T-helper 17 cell (primary cell): ENCODE measurements at regions not wholly inside any gene's neighbourhood (a gene's known extent, or its start where the extent isn't known, plus 50 kb on each side); places are given as distances from the start of the nearest gene placed in this dataset.
"Not testable (repeated sequence)": the region's sequence is repeated elsewhere in the genome, so short reads cannot be mapped to it uniquely, and the experiment has no call there.

ENCODE experiments used
- ATAC-seq: fragments of 150-1000 bp; cut with Tn5 transposase; 2 replicates; pipeline ENCODE4 v1.10.0; 2021; ENCODE audit warnings: mild to moderate bottlenecking, moderate library complexity
- DNase-seq, 3 donors: peaks; one replicate each; pipeline versions ENCODE4 v3.0.0 to v3.0.0-alpha.2; 2020 to 2021
- H3K9me3 ChIP-seq: one replicate; pipeline ENCODE4 v1.7.0; 2013; ENCODE audit warnings: low read length, mild to moderate bottlenecking; ENCODE audit not compliant: control insufficient read depth, poor library complexity, severe bottlenecking
- H3K27ac Mint-ChIP-seq: one replicate; pipeline ENCODE4 v1.8.0; 2022; ENCODE audit warnings: mild to moderate bottlenecking, moderate library complexity, mixed read lengths
- H3K27me3 Mint-ChIP-seq: one replicate; pipeline ENCODE4 v1.8.0; 2022; ENCODE audit warnings: mixed read lengths
- H3K36me3 Mint-ChIP-seq: one replicate; pipeline ENCODE4 v1.8.0; 2022; ENCODE audit warnings: low read depth, mixed read lengths
- H3K4me1 Mint-ChIP-seq: one replicate; pipeline ENCODE4 v1.8.0; 2022; ENCODE audit warnings: mild to moderate bottlenecking, mixed read lengths
- H3K4me3 Mint-ChIP-seq: one replicate; pipeline ENCODE4 v1.8.0; 2022; ENCODE audit warnings: mild to moderate bottlenecking, moderate library complexity, mixed read lengths

DNA sequence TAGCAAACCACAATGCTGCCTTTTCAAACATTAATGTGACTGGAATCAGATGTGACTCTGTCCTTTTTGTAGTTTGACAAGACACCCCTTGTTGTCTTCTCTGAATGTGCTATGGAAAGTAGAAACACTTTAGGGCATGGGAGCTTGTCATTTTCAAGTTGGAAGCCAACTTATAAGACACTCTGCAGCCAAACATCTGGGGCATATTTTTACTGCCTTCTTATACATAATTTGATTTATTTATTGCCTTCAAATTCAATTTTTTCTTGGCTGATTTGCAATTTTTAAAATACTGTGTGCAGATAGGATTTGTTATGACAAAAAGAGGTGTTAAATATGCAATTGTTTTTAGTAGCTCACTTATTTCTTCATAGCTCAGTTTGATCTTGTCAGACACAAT, 1002.0 kb upstream of the PCDH7 start:
- H3K4me3 Mint-ChIP-seq = no peak overlapping the region
- H3K27me3 Mint-ChIP-seq = no peaks in the 10 kb centered on the region
- no peaks in the 10 kb centered on the region for H3K36me3 Mint-ChIP-seq
- H3K9me3 ChIP-seq = no peaks in the 10 kb centered on the region
- no peaks in the 10 kb centered on the region for H3K4me1 Mint-ChIP-seq
- no peak for ATAC-seq
- DNase-seq = no peak
- H3K27ac Mint-ChIP-seq = no peak overlapping the region

DNA sequence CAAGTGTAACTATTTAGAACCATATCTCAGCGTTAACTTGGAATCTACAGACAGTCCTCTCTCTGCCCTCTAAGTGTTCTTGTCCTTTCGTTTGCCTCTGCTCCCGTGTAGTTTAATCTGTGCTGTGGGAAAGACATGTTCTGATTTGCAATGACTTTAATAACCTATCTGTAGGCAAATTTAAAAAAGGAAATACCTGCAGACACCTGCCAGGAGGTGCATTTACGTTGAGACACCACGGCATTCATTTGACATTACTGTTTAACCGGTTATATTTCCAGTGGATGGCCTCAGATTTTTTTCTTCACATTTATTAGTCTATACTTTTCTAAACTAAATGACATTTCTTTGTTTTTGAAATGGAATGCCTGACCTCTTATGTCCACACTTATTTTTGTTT, 997.9 kb upstream of the PCDH7 start:
- ATAC-seq = no peak
- Mint-ChIP-seq H3K4me1 (no peaks in the 10 kb centered on the region), H3K36me3 (no peaks in the 10 kb centered on the region), H3K27me3 (no peaks in the 10 kb centered on the region), H3K4me3 (no peak overlapping the region), H3K27ac (no peak overlapping the region)
- H3K9me3 ChIP-seq = no peaks in the 10 kb centered on the region
- DNase-seq = no peak

DNA sequence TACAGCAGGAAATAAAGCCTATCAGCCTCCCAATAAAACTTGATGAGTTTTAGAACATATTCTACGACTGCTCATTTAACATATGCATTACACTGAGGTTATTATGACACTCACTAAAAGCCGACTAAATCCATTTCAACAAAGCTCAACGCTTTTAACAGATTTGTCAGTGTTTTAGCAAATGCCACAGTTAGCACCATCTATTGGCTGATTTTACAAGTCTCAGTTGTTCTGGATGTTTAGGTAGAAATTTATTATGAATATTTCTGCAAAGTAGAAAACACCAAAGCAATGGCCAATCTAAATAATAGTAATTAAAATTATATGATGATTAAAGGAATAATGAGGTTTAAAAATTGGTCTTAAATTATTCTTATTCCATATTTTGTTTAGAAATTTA, 993.2 kb upstream of the PCDH7 start:
- H3K9me3 ChIP-seq = peaks cover 2% of the 10 kb centered on the region
- Mint-ChIP-seq H3K27me3 (no peaks in the 10 kb centered on the region), H3K4me1 (no peaks in the 10 kb centered on the region), H3K4me3 (no peak overlapping the region), H3K27ac (no peak overlapping the region), H3K36me3 (no peaks in the 10 kb centered on the region)
- no peak for DNase-seq
- no peak for ATAC-seq

DNA sequence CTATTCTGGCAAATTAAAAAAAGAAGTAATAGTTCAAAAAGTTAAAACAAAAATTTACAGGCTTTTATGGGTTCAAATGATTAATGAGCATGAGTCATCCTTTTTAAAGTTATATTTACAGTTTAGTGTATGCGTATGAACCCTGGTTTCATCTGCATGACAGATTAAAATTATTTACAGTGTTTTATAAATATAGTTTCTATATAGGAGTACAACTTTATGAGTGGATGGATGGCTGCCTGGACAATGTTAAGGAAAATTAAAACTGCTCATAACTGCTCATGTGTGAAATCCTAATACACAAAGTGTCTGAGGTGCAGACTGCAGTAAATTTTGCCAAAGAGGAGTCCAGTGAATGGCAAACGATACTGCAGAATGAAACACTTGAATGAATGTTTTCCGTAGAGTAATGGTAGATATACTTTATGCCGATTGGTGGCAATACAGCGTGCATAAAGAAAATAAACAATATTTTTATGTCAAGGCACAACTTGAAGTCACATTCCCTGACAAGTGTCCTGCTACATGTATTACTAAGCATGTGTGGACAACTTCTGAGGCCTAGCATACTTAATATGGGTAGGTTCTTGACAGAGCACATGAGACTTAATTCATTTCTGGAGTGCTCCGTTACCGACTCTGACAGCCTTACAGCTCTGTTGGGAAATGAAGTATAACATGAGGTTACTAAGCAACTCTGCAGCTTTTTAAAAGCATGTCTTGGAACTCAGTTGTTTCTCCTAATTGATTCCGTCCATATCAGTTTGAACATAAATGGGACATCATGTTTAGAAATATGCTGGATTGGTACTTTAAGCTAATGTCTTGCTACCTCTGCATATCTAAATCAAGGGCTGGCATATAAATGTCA, 985.6 kb upstream of the PCDH7 start:
- H3K9me3 ChIP-seq = no peaks in the 10 kb centered on the region
- H3K27me3 Mint-ChIP-seq = no peaks in the 10 kb centered on the region
- H3K36me3 Mint-ChIP-seq = no peaks in the 10 kb centered on the region
- H3K27ac Mint-ChIP-seq = no peak overlapping the region
- no peak overlapping the region for H3K4me3 Mint-ChIP-seq
- H3K4me1 Mint-ChIP-seq = no peaks in the 10 kb centered on the region
- DNase-seq (no peak), ATAC-seq (no peak)

DNA sequence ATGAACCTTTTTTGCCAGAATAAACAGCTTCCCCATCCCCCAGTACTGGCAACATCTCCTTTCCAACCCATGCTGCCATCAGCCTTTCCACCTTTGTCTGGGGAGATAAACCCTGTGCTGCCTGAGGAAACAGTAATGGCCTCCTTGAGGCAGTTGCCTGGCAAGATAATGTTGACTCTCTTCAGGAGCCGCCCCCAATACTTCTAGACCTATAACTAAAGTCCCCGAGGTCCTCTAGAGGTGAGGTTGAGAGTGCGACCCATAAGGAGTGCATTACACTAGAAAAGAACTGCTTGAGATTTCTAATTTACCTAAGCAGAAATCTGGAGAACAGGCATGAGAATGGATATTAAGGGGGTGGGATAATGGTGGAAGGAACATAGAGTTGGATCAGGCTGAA, 963.2 kb upstream of the PCDH7 start:
- DNase-seq = no peak
- no peaks in the 10 kb centered on the region for H3K36me3 Mint-ChIP-seq
- H3K4me1 Mint-ChIP-seq = no peaks in the 10 kb centered on the region
- H3K27me3 Mint-ChIP-seq = no peaks in the 10 kb centered on the region
- H3K27ac Mint-ChIP-seq = no peak overlapping the region
- no peak for ATAC-seq
- no peaks in the 10 kb centered on the region for H3K9me3 ChIP-seq
- H3K4me3 Mint-ChIP-seq = no peak overlapping the region

DNA sequence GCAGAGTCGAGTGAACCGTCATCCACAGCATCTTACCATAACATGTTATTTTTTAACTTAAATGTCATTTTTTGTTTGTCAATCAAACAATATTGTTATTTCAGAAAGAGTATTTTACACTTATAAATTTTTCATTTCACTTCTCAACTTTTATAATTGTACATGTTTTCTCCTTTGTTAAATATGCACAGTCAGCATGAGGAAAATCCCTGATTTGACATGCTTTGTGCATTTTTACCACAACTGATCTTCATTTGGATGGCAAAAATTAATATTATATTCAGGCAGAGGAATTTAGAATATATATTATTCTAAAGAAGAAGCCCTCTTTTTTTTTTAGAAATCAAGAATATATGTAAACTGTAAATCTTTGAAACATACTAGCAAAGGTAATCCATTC, 958.0 kb upstream of the PCDH7 start:
- H3K36me3 Mint-ChIP-seq = no peaks in the 10 kb centered on the region
- ATAC-seq = no peak
- no peaks in the 10 kb centered on the region for H3K4me1 Mint-ChIP-seq
- no peaks in the 10 kb centered on the region for H3K27me3 Mint-ChIP-seq
- no peak overlapping the region for H3K4me3 Mint-ChIP-seq
- no peak overlapping the region for H3K27ac Mint-ChIP-seq
- no peaks in the 10 kb centered on the region for H3K9me3 ChIP-seq
- no peak for DNase-seq

DNA sequence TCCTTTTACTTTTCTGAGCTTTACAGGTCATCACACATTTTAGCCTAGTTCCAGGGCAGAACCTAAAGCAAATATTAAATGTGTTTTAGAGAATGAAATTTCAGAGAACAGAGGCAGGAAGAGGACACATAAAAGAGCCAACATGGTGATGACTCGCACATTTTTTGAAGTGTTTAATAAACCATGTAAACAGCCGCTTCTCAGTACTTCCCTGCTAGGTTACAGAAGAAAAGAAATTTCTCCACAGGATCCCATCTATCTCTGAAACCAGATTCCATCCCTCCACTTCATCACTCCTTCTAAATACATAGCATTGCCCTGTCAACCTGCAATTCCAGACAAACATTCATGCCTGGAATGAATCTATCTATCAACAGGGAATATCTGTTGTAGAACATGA, 949.5 kb upstream of the PCDH7 start:
- Mint-ChIP-seq H3K4me3 (no peak overlapping the region), H3K27me3 (no peaks in the 10 kb centered on the region), H3K36me3 (no peaks in the 10 kb centered on the region), H3K4me1 (no peaks in the 10 kb centered on the region), H3K27ac (no peak overlapping the region)
- DNase-seq (no peak), ATAC-seq (no peak)
- no peaks in the 10 kb centered on the region for H3K9me3 ChIP-seq

DNA sequence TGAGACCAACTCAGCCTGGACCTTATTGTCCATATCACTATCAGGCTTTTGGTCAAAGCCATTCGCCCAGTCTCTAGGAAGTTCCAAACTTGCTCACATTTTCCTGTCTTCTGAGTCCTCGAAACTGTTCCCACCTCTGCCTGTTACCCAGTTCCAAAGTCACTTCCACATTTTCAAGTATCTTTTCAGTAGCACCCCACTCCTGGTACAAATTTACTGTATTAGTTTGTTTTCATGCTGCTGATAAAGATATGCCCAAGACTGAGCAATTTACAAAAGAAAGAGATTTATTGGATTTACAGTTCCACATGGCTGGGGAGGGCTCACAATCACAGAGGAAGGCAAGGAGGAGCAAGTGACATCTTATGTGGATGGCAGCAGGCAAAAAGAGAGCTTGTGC, 932.0 kb upstream of the PCDH7 start:
- H3K9me3 ChIP-seq, ATAC-seq, H3K36me3 Mint-ChIP-seq, DNase-seq, H3K4me3 Mint-ChIP-seq, H3K27me3 Mint-ChIP-seq, H3K4me1 Mint-ChIP-seq, H3K27ac Mint-ChIP-seq: not testable (repeated sequence)

DNA sequence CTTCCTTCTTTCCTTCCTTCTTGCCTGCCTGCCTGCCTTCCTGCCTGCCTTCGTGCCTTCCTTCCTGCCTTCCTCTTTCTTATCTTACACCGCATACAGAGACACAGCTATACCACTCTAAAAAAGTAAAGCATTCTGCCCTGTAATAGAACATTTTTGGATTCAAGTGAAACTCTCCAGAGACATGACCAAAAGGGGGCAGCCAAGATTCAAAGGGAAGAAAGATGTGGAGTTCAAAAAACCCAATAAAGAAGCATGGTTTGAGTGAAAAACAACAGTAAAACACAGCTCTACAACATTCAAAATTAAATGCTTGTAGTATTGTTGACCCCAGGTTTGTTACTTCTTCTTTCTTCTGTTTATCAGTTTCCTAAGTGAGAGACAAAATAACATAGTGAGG, 914.9 kb upstream of the PCDH7 start:
- no peaks in the 10 kb centered on the region for H3K27me3 Mint-ChIP-seq
- no peak overlapping the region for H3K4me3 Mint-ChIP-seq
- ATAC-seq = no peak
- H3K36me3 Mint-ChIP-seq = no peaks in the 10 kb centered on the region
- no peaks in the 10 kb centered on the region for H3K9me3 ChIP-seq
- no peak for DNase-seq
- H3K27ac Mint-ChIP-seq = no peak overlapping the region
- no peaks in the 10 kb centered on the region for H3K4me1 Mint-ChIP-seq

DNA sequence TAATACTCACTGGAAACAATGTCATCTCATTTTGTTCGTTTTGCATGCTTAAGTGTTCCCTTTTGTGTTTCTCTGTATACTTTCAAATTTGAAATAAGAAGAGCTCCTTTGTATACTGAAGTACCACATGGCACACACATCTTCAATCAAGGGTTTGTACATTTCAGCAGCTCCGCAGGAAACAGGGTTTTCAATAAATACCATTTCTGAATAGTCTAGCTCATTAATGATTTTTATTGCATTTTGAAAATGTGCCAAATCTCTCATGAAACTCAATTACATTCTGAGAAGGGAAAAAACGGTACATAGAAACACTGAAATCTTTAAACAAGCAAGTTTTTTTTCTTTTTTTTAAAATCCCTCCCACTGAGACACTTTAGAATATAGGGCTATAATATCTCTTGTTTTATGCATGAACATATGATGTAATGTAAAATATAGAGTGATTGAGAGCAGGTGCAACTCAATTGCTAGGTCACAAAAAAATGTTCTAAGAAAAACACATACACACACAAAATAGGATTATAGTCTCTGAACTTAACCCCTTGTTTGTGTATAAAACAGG, 914.2 kb upstream of the PCDH7 start:
- ATAC-seq = no peak
- no peaks in the 10 kb centered on the region for H3K4me1 Mint-ChIP-seq
- no peak for DNase-seq
- H3K4me3 Mint-ChIP-seq = no peak overlapping the region
- no peaks in the 10 kb centered on the region for H3K9me3 ChIP-seq
- no peaks in the 10 kb centered on the region for H3K36me3 Mint-ChIP-seq
- no peak overlapping the region for H3K27ac Mint-ChIP-seq
- H3K27me3 Mint-ChIP-seq = no peaks in the 10 kb centered on the region

DNA sequence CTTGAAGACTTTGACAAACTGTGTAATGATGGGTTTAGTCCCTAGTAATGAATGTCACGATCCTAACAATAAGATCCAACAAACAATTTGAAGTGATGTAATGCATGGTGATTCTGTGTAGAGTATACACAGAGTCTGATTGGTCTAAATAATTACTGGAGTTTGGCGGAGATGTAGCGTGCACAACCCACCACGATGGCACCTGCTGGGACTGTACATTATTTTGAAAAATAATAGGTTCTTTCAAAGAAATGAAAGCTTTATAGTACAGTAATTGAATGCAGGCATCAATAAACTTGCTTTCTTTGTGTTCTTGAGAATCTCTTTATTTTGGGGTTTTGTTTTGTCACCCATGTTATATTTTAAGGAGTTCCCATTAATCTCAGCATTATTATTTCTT, 902.2 kb upstream of the PCDH7 start:
- no peak for ATAC-seq
- no peaks in the 10 kb centered on the region for H3K27me3 Mint-ChIP-seq

DNA sequence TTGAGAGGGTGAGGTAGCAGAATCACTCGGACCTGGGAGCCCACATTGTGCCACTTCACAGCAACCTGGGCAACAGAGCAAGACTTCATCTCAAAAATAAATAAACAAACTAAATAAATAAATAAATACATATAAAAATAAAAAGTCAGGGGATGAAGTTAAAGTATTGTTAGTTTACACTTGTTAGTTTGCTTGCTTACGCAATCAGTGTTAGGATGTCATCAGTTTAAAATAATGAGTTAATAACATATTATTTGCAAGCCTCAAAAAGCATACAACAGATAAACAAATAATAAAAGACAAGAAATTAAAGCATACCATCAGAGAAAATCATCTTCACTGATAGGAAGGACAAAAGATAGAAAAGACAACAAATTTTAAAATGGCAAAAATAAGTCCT, 891.1 kb upstream of the PCDH7 start:
- ATAC-seq (no peak), DNase-seq (no peak)
- peaks cover 6% of the 10 kb centered on the region for H3K9me3 ChIP-seq
- no peaks in the 10 kb centered on the region for H3K36me3 Mint-ChIP-seq
- no peaks in the 10 kb centered on the region for H3K27me3 Mint-ChIP-seq
- no peak overlapping the region for H3K4me3 Mint-ChIP-seq
- H3K4me1 Mint-ChIP-seq = no peaks in the 10 kb centered on the region
- no peak overlapping the region for H3K27ac Mint-ChIP-seq

More for the DNA sequence above, 902.2 kb upstream of the PCDH7 start:
- no peaks in the 10 kb centered on the region for H3K36me3 Mint-ChIP-seq
- H3K4me1 Mint-ChIP-seq = no peaks in the 10 kb centered on the region
- H3K27ac Mint-ChIP-seq = no peak overlapping the region
- H3K9me3 ChIP-seq = no peaks in the 10 kb centered on the region
- DNase-seq = no peak
- H3K4me3 Mint-ChIP-seq = no peak overlapping the region

DNA sequence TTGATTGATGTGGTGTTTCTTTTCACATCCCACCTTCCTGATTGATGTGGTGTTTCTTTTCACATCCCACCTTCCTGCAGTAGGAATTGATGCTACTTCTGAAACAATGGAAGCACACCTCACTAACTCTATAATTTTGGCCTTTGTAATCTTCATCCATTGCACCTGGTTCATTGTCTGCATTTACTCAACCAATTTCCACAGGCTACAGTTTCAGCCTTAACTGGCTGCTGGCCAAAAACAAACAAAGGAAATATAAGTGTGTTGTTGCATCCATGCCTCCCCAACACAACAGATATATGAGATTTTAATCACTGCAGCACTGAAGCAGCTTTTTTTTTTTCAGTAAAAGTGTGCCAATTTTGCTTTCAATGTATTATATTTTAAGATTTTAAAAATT, 867.6 kb upstream of the PCDH7 start:
- Mint-ChIP-seq H3K4me3 (no peak overlapping the region), H3K36me3 (no peaks in the 10 kb centered on the region), H3K4me1 (no peaks in the 10 kb centered on the region), H3K27me3 (no peaks in the 10 kb centered on the region), H3K27ac (no peak overlapping the region)
- no peak for ATAC-seq
- no peak for DNase-seq
- no peaks in the 10 kb centered on the region for H3K9me3 ChIP-seq

DNA sequence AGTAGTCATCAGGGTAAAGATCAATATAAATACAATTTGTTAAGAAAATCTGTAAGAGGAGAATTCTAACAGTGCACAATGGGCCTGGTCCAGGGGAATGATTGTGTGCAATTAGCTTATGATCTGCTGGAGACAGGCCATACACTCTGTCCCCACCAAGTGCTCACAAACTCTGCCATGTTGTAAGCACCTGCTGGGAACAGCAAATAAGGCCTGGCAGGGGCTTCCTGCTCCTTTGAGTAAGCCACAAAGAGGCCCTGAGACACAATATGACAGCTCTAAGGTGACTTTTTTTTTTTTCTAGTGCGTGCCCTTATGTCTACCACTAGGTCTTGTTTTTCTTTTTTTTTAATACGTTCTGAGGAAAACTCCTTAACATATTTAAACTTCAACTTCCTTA, 866.3 kb upstream of the PCDH7 start:
- Mint-ChIP-seq H3K4me3 (no peak overlapping the region), H3K27ac (no peak overlapping the region), H3K4me1 (no peaks in the 10 kb centered on the region), H3K27me3 (no peaks in the 10 kb centered on the region), H3K36me3 (no peaks in the 10 kb centered on the region)
- ATAC-seq (no peak), DNase-seq (no peak)
- no peaks in the 10 kb centered on the region for H3K9me3 ChIP-seq
